HEK293 (cell line): ENCODE measurements at regions not wholly inside any gene's neighbourhood (a gene's known extent, or its start where the extent isn't known, plus 50 kb on each side); places are given as distances from the start of the nearest gene placed in this dataset.
A peak's percentile ranks its signal among the peaks of the same experiment; 100 is the strongest.

Experiments
- CTCF ChIA-PET: fragments of 350-600 bp; formaldehyde crosslinking; extraction: SDS; loops from one replicate; lab custom pipeline; 2021; ENCODE audit warnings: antibody characterized with exemption; lab: Yijun Ruan, JAX
- POLR2A ChIA-PET: fragments of 300-600 bp; formaldehyde crosslinking; extraction: SDS; loops from one replicate; lab custom pipeline; 2020; ENCODE audit warnings: antibody characterized with exemption, inconsistent platforms; lab: Yijun Ruan, JAX
- H3K27ac ChIP-seq: fragments of 200-500 bp; sonication (Bioruptor generic); 2 replicates; pipeline ENCODE4 v1.5.1; 2014; ENCODE audit warnings: low read depth, low read length, control low read depth, inconsistent platforms; ENCODE audit errors: extremely low read depth
- H3K36me3 ChIP-seq, 2 experiments: fragments of 200-500 bp in 1 of 2; sonication (Bioruptor generic) in 1 of 2; 1 replicate in 1 of 2; 2 replicates in 1 of 2; pipeline ENCODE4 v1.5.1; 2014 to 2017; ENCODE audit warnings: inconsistent platforms in 2 of 2, low read length in 2 of 2; ENCODE audit not compliant: control insufficient read depth in 2 of 2, insufficient read depth in 1 of 2
- H3K4me1 ChIP-seq: fragments of 200-500 bp; sonication (Bioruptor generic); 2 replicates; pipeline ENCODE4 v1.5.1; 2014; ENCODE audit warnings: mild to moderate bottlenecking, low read length, inconsistent platforms; ENCODE audit not compliant: control insufficient read depth, insufficient read depth
- H3K4me3 ChIP-seq: 2 replicates; pipeline ENCODE4 v1.5.1; 2011; ENCODE audit warnings: low read depth, mild to moderate bottlenecking, control low read depth, low read length, moderate library complexity
- H3K9me3 ChIP-seq: fragments of 200-500 bp; sonication (Bioruptor generic); 2 replicates; pipeline ENCODE4 v1.5.1; 2014; ENCODE audit warnings: low read depth, low read length, inconsistent platforms; ENCODE audit not compliant: control insufficient read depth, insufficient read depth
- BCL11A ChIP-seq: fragments of 450-650 bp; formaldehyde crosslinking; IDR thresholded peaks from 2 replicates; pipeline ENCODE4 v1.5.1; 2016; ENCODE audit warnings: low read depth, missing biosample characterization, missing genetic modification characterization
- HOXC10 ChIP-seq: sonication (generic); formaldehyde crosslinking; IDR thresholded peaks from 2 replicates; pipeline ENCODE4 v1.8.1; 2023; ENCODE audit warnings: mild to moderate bottlenecking, missing genetic modification reagents
- OSR2 ChIP-seq: fragments of 450-650 bp; formaldehyde crosslinking; IDR thresholded peaks from 2 replicates; pipeline ENCODE4 v1.5.1; 2016; ENCODE audit warnings: missing biosample characterization, missing genetic modification characterization
- PRDM4 ChIP-seq: fragments of 450-650 bp; formaldehyde crosslinking; IDR thresholded peaks from 2 replicates; pipeline ENCODE4 v1.5.1; 2017; ENCODE audit warnings: missing biosample characterization, missing genetic modification characterization
- SETDB1 ChIP-seq: IDR thresholded peaks from one replicate; pipeline ENCODE4 v1.6.1; 2017; ENCODE audit warnings: mild to moderate bottlenecking, low read length, moderate library complexity, mixed read lengths; ENCODE audit not compliant: insufficient read length
- ZBTB10 ChIP-seq: fragments of 450-650 bp; formaldehyde crosslinking; IDR thresholded peaks from 2 replicates; pipeline ENCODE4 v1.5.1; 2016; ENCODE audit warnings: missing biosample characterization, missing genetic modification characterization
- ZBTB17 ChIP-seq: fragments of 450-650 bp; formaldehyde crosslinking; IDR thresholded peaks from 2 replicates; pipeline ENCODE4 v1.5.1; 2016; ENCODE audit warnings: missing biosample characterization, missing genetic modification characterization
- ZBTB48 ChIP-seq: fragments of 450-650 bp; formaldehyde crosslinking; IDR thresholded peaks from 2 replicates; pipeline ENCODE4 v1.5.1; 2016; ENCODE audit warnings: missing biosample characterization, missing genetic modification characterization
- ZBTB7A ChIP-seq: fragments of 450-650 bp; formaldehyde crosslinking; IDR thresholded peaks from 2 replicates; pipeline ENCODE4 v1.5.1; 2016; ENCODE audit warnings: low read depth, missing biosample characterization, missing genetic modification characterization
- ZNF133 ChIP-seq: fragments of 450-650 bp; formaldehyde crosslinking; IDR thresholded peaks from 2 replicates; pipeline ENCODE4 v1.5.1; 2016; ENCODE audit warnings: missing biosample characterization, missing genetic modification characterization
- ZNF155 ChIP-seq: fragments of 450-650 bp; formaldehyde crosslinking; IDR thresholded peaks from 2 replicates; pipeline ENCODE4 v1.5.1; 2016; ENCODE audit warnings: missing biosample characterization, missing genetic modification characterization
- ZNF16 ChIP-seq: fragments of 450-650 bp; formaldehyde crosslinking; IDR thresholded peaks from 2 replicates; pipeline ENCODE4 v1.5.1; 2016; ENCODE audit warnings: low read depth, missing biosample characterization, missing genetic modification characterization
- ZNF214 ChIP-seq: fragments of 450-650 bp; formaldehyde crosslinking; IDR thresholded peaks from 2 replicates; pipeline ENCODE4 v1.5.1; 2017; ENCODE audit warnings: missing biosample characterization, mild to moderate bottlenecking, missing genetic modification characterization, borderline replicate concordance
- ZNF239 ChIP-seq: fragments of 450-650 bp; formaldehyde crosslinking; IDR thresholded peaks from 2 replicates; pipeline ENCODE4 v1.5.1; 2016; ENCODE audit warnings: missing biosample characterization, missing genetic modification characterization
- ZNF26 ChIP-seq: fragments of 450-650 bp; formaldehyde crosslinking; IDR thresholded peaks from 2 replicates; pipeline ENCODE4 v1.5.1; 2016; ENCODE audit warnings: missing biosample characterization, missing genetic modification characterization
- ZNF513 ChIP-seq: fragments of 450-650 bp; IDR thresholded peaks from 2 replicates; pipeline ENCODE4 v1.5.1; 2018; ENCODE audit warnings: missing biosample characterization, missing genetic modification characterization
- ZNF560 ChIP-seq: fragments of 450-650 bp; formaldehyde crosslinking; IDR thresholded peaks from 2 replicates; pipeline ENCODE4 v1.5.1; 2017; ENCODE audit warnings: missing biosample characterization, missing genetic modification characterization, borderline replicate concordance
- ZNF580 ChIP-seq: fragments of 450-650 bp; formaldehyde crosslinking; IDR thresholded peaks from 2 replicates; pipeline ENCODE4 v1.5.1; 2016; ENCODE audit warnings: missing biosample characterization, missing genetic modification characterization
- ZNF660 ChIP-seq: fragments of 450-650 bp; IDR thresholded peaks from 2 replicates; pipeline ENCODE4 v1.5.1; 2018; ENCODE audit warnings: missing biosample characterization, mild to moderate bottlenecking, missing genetic modification characterization
- ZNF692 ChIP-seq: fragments of 450-650 bp; formaldehyde crosslinking; IDR thresholded peaks from 2 replicates; pipeline ENCODE4 v1.5.1; 2016; ENCODE audit warnings: missing biosample characterization, missing genetic modification characterization
- ZNF747 ChIP-seq: fragments of 450-650 bp; formaldehyde crosslinking; IDR thresholded peaks from 2 replicates; pipeline ENCODE4 v1.5.1; 2016; ENCODE audit warnings: missing biosample characterization, missing genetic modification characterization
- ZSCAN16 ChIP-seq: fragments of 450-650 bp; formaldehyde crosslinking; IDR thresholded peaks from 2 replicates; pipeline ENCODE4 v1.5.1; 2016; ENCODE audit warnings: missing biosample characterization, missing genetic modification characterization
- ZSCAN5A ChIP-seq: fragments of 450-650 bp; formaldehyde crosslinking; IDR thresholded peaks from 2 replicates; pipeline ENCODE4 v1.5.1; 2016; ENCODE audit warnings: missing biosample characterization, missing genetic modification characterization

- TF ChIP-seq ZNF513 (tag by site-specific recombination) (no peak), ZSCAN16 (tag by site-specific recombination) (no peak), ZBTB48 (tag by site-specific recombination) (peak; percentile 76), ZNF214 (tag by site-specific recombination) (no peak), ZBTB17 (tag by site-specific recombination) (no peak), ZNF239 (tag by site-specific recombination) (no peak), ZBTB7A (tag by site-specific recombination) (no peak), PRDM4 (peak; percentile 97), ZNF26 (tag by site-specific recombination) (no peak), ZNF747 (no peak), ZNF692 (tag by site-specific recombination) (no peak), ZNF133 (tag by site-specific recombination) (peak; percentile 60; the same call in 1 of the 2 replicates)
Observed at GRCh38 chr15:72994534-72995177, 57.6 kb upstream of the NEO1 start (continued).

- no peak overlapping the region for H3K4me3 ChIP-seq
- H3K4me1 ChIP-seq, result peaks cover 13% of the 10 kb centered on the region
- H3K27ac ChIP-seq, result no peak overlapping the region
- H3K9me3 ChIP-seq, result no peaks in the 10 kb centered on the region
- POLR2A ChIA-PET, result no interaction called here
- TF ChIP-seq ZNF16 (tag by site-specific recombination) (no peak), BCL11A (tag by site-specific recombination) (no peak), HOXC10 (CRISPR knock-in tag) (no peak), ZNF660 (tag by site-specific recombination) (no peak), ZNF560 (no peak), ZSCAN5A (no peak), ZBTB10 (tag by site-specific recombination) (no peak), SETDB1 (no peak), ZNF580 (tag by site-specific recombination) (no peak), ZNF155 (tag by site-specific recombination) (no peak), ZNF513 (tag by site-specific recombination) (no peak), OSR2 (no peak)
- TF ChIP-seq, all 188 proteins: peak for 0
- no peaks in the 10 kb centered on the region for H3K36me3 ChIP-seq
- CTCF ChIA-PET, result interaction anchor here (0.6 kb wide), 1 partner anchor 160 kb away, joined by 4 read pairs; no protein-coding TSS in a partner anchor
Observed at GRCh38 chr15:72992841-72993252, 59.4 kb upstream of the NEO1 start.
